Activated naive CD4-positive, alpha-beta T cell treated with anti-CD3 and anti-CD28 coated beads, Interleukin-2, amount 50 U/mL, for 72 hours (primary cell): ENCODE measurements at regions not wholly inside any gene's neighbourhood (a gene's known extent, or its start where the extent isn't known, plus 50 kb on each side); places are given as distances from the start of the nearest gene placed in this dataset.

ENCODE experiments used
- ATAC-seq, 2 donors: fragments of 150-1000 bp; cut with Tn5 transposase; 2 replicates each; pipeline ENCODE4 v1.10.0; 2021; ENCODE audit warnings: mild to moderate bottlenecking in 2 of 2, moderate library complexity in 2 of 2
- DNase-seq, 2 donors: peaks; one replicate each; pipeline ENCODE4 v3.0.0; 2021 to 2022; ENCODE audit warnings: low spot score in 2 of 2
- H3K27ac Mint-ChIP-seq, 2 donors: one replicate each; pipeline ENCODE4 v1.8.0; 2022; ENCODE audit warnings: mild to moderate bottlenecking in 2 of 2, mixed read lengths in 2 of 2
- H3K36me3 Mint-ChIP-seq, 2 donors: one replicate each; pipeline ENCODE4 v1.8.0; 2022; ENCODE audit warnings: mixed read lengths in 2 of 2
- H3K9me3 Mint-ChIP-seq, 2 donors: one replicate each; pipeline ENCODE4 v1.8.0; 2022; ENCODE audit warnings: mixed read lengths in 2 of 2

- no peak for DNase-seq
- H3K9me3 Mint-ChIP-seq, result no peaks in the 10 kb centered on the region
- no peak overlapping the region for H3K27ac Mint-ChIP-seq
- ATAC-seq, result no peak
- H3K36me3 Mint-ChIP-seq, result no peaks in the 10 kb centered on the region
Measured at GRCh38 chr21:17964716-17965115, 145.6 kb upstream of the C21orf91 start.

- no peaks in the 10 kb centered on the region for H3K9me3 Mint-ChIP-seq
- DNase-seq (no peak), ATAC-seq (no peak)
- H3K27ac Mint-ChIP-seq, result no peak overlapping the region
- no peaks in the 10 kb centered on the region for H3K36me3 Mint-ChIP-seq
Measured at GRCh38 chr21:17964199-17964598, 145.0 kb upstream of the C21orf91 start.

GRCh38 chr21:17950591-17950990 is 131.4 kb upstream of the C21orf91 start:
- Mint-ChIP-seq H3K36me3 (no peaks in the 10 kb centered on the region), H3K9me3 (no peaks in the 10 kb centered on the region), H3K27ac (no peak overlapping the region)
- no peak for ATAC-seq
- DNase-seq, result no peak

GRCh38 chr21:17949421-17949820 is 130.3 kb upstream of the C21orf91 start:
- H3K9me3 Mint-ChIP-seq, result peaks cover 4% of the 10 kb centered on the region in 2 donors

GRCh38 chr21:17947531-17947930 is 128.4 kb upstream of the C21orf91 start:
- Mint-ChIP-seq H3K27ac (no peak overlapping the region), H3K9me3 (peaks cover 4 to 7% of the 10 kb centered on the region in 2 donors), H3K36me3 (peaks cover 0 to 7% of the 10 kb centered on the region in 2 donors)
- no peak for ATAC-seq
- DNase-seq, result no peak

More at GRCh38 chr21:17949421-17949820, 130.3 kb upstream of the C21orf91 start:
- DNase-seq, result no peak
- ATAC-seq, result no peak
- Mint-ChIP-seq H3K36me3 (peaks cover 0 to 5% of the 10 kb centered on the region in 2 donors), H3K27ac (no peak overlapping the region)

GRCh38 chr21:17931080-17931479 is 111.9 kb upstream of the C21orf91 start:
- no peak for ATAC-seq
- DNase-seq, result peak in 1 of 2 donors; percentile 5
- H3K36me3 Mint-ChIP-seq, result no peaks in the 10 kb centered on the region

GRCh38 chr21:17930093-17930492 is 110.9 kb upstream of the C21orf91 start:
- Mint-ChIP-seq H3K9me3 (peaks cover 0 to 5% of the 10 kb centered on the region in 2 donors), H3K36me3 (no peaks in the 10 kb centered on the region), H3K27ac (no peak overlapping the region)
- DNase-seq, result no peak
- ATAC-seq, result no peak

More at GRCh38 chr21:17931080-17931479, 111.9 kb upstream of the C21orf91 start:
- Mint-ChIP-seq H3K27ac (no peak overlapping the region), H3K9me3 (peaks cover 0 to 5% of the 10 kb centered on the region in 2 donors)

GRCh38 chr21:17929510-17929909 is 110.4 kb upstream of the C21orf91 start:
- H3K27ac Mint-ChIP-seq, result no peak overlapping the region

GRCh38 chr21:17925899-17926298 is 106.7 kb upstream of the C21orf91 start:
- Mint-ChIP-seq H3K9me3 (no peaks in the 10 kb centered on the region), H3K27ac (no peak overlapping the region), H3K36me3 (peaks cover 0 to 5% of the 10 kb centered on the region in 2 donors)
- no peak for ATAC-seq
- DNase-seq, result no peak

More at GRCh38 chr21:17929510-17929909, 110.4 kb upstream of the C21orf91 start:
- Mint-ChIP-seq H3K9me3 (peaks cover 0 to 5% of the 10 kb centered on the region in 2 donors), H3K36me3 (no peaks in the 10 kb centered on the region)
- DNase-seq (no peak), ATAC-seq (no peak)

- no peak overlapping the region for H3K27ac Mint-ChIP-seq
- H3K9me3 Mint-ChIP-seq, result peaks cover 8% of the 10 kb centered on the region in 2 donors
- DNase-seq (peak in 1 of 2 donors; percentile 44), ATAC-seq (peak; percentile 89 to 99)
- peaks cover 0 to 7% of the 10 kb centered on the region in 2 donors for H3K36me3 Mint-ChIP-seq
Measured at GRCh38 chr21:17925000-17925610, 105.9 kb upstream of the C21orf91 start.

GRCh38 chr21:17921579-17922530 is 102.7 kb upstream of the C21orf91 start:
- peaks cover 0 to 26% of the 10 kb centered on the region in 2 donors for H3K36me3 Mint-ChIP-seq
- no peak overlapping the region for H3K27ac Mint-ChIP-seq
- peaks cover 14 to 23% of the 10 kb centered on the region in 2 donors for H3K9me3 Mint-ChIP-seq
- DNase-seq (no peak), ATAC-seq (no peak)

- H3K27ac Mint-ChIP-seq, result no peak overlapping the region
- DNase-seq (no peak), ATAC-seq (no peak)
- H3K36me3 Mint-ChIP-seq, result peaks cover 0 to 22% of the 10 kb centered on the region in 2 donors
- H3K9me3 Mint-ChIP-seq, result peaks cover 14 to 23% of the 10 kb centered on the region in 2 donors
Measured at GRCh38 chr21:17915976-17916375, 96.8 kb upstream of the C21orf91 start.

GRCh38 chr21:17911628-17912027 is 92.5 kb upstream of the C21orf91 start:
- Mint-ChIP-seq H3K36me3 (no peaks in the 10 kb centered on the region), H3K9me3 (no peaks in the 10 kb centered on the region), H3K27ac (no peak overlapping the region)
- DNase-seq (no peak), ATAC-seq (no peak)

- no peak for ATAC-seq
Measured at GRCh38 chr21:17903929-17904639, 84.9 kb upstream of the C21orf91 start.

GRCh38 chr21:17903029-17903806 is 84.1 kb upstream of the C21orf91 start:
- Mint-ChIP-seq H3K36me3 (peaks cover 18 to 19% of the 10 kb centered on the region in 2 donors), H3K27ac (no peak overlapping the region), H3K9me3 (peaks cover 8 to 22% of the 10 kb centered on the region in 2 donors)
- ATAC-seq (no peak), DNase-seq (no peak)

More at GRCh38 chr21:17903929-17904639, 84.9 kb upstream of the C21orf91 start:
- H3K9me3 Mint-ChIP-seq, result peaks cover 4 to 14% of the 10 kb centered on the region in 2 donors
- no peak overlapping the region for H3K27ac Mint-ChIP-seq
- no peak for DNase-seq
- peaks cover 15% of the 10 kb centered on the region in 2 donors for H3K36me3 Mint-ChIP-seq
